Forelimb muscle (tissue), 1 donor: ENCODE measurements at regions not wholly inside any gene's neighbourhood (a gene's known extent, or its start where the extent isn't known, plus 50 kb on each side); places are given as distances from the start of the nearest gene placed in this dataset.

Experiments used
- DNase-seq: peaks from one replicate; pipeline ENCODE4 v3.0.0-alpha.2; 2013; ENCODE audit warnings: low read depth

GRCh38 chr13:34108410-34108809 is 290.5 kb downstream of the RFC3 start:
- DNase-seq: no peak

- no peak for DNase-seq
Observed at GRCh38 chr13:34114581-34114980, 296.6 kb downstream of the RFC3 start.

GRCh38 chr13:34116651-34117050 is 298.7 kb downstream of the RFC3 start:
- DNase-seq: no peak

- DNase-seq: no peak
Observed at GRCh38 chr13:34124666-34125306, 306.8 kb downstream of the RFC3 start.

- no peak for DNase-seq
Observed at GRCh38 chr13:34127523-34127922, 309.6 kb downstream of the RFC3 start.

- DNase-seq: no peak
Observed at GRCh38 chr13:34128661-34129060, 310.7 kb downstream of the RFC3 start.

- no peak for DNase-seq
Observed at GRCh38 chr13:34129436-34129835, 311.5 kb downstream of the RFC3 start.

- DNase-seq: no peak
Observed at GRCh38 chr13:34137200-34137599, 319.3 kb downstream of the RFC3 start.

GRCh38 chr13:34139660-34140227 is 321.8 kb downstream of the RFC3 start:
- no peak for DNase-seq

GRCh38 chr13:34143637-34144036 is 325.7 kb downstream of the RFC3 start:
- no peak for DNase-seq

GRCh38 chr13:34144142-34144541 is 326.2 kb downstream of the RFC3 start:
- no peak for DNase-seq

- DNase-seq: no peak
Observed at GRCh38 chr13:34145061-34145460, 327.1 kb downstream of the RFC3 start.

GRCh38 chr13:34148359-34148758 is 330.4 kb downstream of the RFC3 start:
- no peak for DNase-seq

- no peak for DNase-seq
Observed at GRCh38 chr13:34151885-34152284, 333.9 kb downstream of the RFC3 start.

GRCh38 chr13:34152409-34152808 is 334.5 kb downstream of the RFC3 start:
- DNase-seq: no peak

- no peak for DNase-seq
Observed at GRCh38 chr13:34152996-34153395, 335.0 kb downstream of the RFC3 start.

- DNase-seq: no peak
Observed at GRCh38 chr13:34153428-34154180, 335.7 kb downstream of the RFC3 start.

- DNase-seq: no peak
Observed at GRCh38 chr13:34155931-34156607, 338.1 kb downstream of the RFC3 start.

- no peak for DNase-seq
Observed at GRCh38 chr13:34156841-34157365, 339.0 kb downstream of the RFC3 start.

GRCh38 chr13:34159946-34160345 is 342.0 kb downstream of the RFC3 start:
- no peak for DNase-seq

- peak; percentile 72 for DNase-seq
Observed at GRCh38 chr13:34161931-34162543, 344.1 kb downstream of the RFC3 start.

GRCh38 chr13:34162544-34162933 is 344.6 kb downstream of the RFC3 start:
- no peak for DNase-seq
